Fibroblast of upper back skin (primary cell): ENCODE measurements at regions not wholly inside any gene's neighbourhood (a gene's known extent, or its start where the extent isn't known, plus 50 kb on each side); places are given as distances from the start of the nearest gene placed in this dataset.

Experiments used
- DNase-seq: peaks from one replicate; pipeline ENCODE4 v3.0.0-alpha.2; 2013

GRCh38 chr6:23989885-23990533, 136.0 kb upstream of the NRSN1 start:
- no peak for DNase-seq

DNA sequence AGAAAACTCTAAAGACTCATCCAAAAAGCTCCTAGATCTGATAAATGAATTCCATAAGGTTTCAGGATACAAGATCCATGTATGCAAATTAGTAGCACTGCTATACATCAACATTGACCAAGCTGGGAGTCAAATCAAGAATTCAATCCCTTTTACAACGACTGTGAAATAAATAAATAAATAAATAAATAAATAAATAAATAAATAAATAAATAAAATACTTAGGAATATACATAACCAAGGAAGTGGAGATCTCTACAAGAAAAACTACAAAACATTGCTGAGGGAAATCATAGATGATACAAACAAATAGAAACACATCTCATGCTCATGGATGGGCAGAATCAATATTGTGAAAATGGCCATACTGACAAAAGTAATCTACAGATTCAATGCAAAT, 132.0 kb upstream of the NRSN1 start:
- DNase-seq = no peak

DNA sequence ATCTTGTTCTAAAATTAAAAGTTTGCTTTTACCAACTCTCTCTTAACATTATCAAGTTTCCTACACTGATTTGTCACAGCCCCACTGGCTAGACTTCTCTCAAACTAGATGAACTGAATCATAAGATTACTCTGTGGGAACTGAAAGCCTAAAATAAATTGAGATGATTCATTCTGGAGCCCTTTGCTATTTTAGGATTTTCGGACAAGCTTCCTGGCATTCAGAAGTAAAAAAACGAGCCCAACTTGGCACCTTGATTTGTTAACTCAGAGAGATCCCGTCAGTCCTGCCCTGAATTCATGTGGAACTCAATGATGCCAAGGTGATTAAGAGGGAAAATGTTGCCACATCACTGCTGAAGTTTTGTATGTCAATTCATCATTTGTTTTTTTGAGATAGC, 122.0 kb upstream of the NRSN1 start:
- peak; percentile 47 for DNase-seq

DNA sequence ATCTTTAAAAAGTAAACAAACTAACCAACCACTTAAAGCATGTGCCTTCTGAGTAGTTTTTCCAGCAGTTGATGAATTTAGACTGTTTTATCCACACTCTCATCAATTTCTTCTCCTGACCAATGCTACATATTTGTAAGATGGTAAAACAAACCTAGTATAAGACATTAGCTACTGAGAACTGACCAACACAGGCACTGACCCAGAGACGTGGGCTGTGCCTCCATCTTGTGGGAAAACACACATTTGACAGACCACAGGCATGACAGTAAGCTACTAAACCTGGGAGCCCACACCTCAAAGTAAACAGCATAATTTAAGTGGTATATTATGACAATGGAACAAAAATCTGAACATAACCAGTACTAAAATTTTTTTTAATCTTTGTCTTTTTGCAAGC, 121.4 kb upstream of the NRSN1 start:
- DNase-seq = peak; percentile 16

DNA sequence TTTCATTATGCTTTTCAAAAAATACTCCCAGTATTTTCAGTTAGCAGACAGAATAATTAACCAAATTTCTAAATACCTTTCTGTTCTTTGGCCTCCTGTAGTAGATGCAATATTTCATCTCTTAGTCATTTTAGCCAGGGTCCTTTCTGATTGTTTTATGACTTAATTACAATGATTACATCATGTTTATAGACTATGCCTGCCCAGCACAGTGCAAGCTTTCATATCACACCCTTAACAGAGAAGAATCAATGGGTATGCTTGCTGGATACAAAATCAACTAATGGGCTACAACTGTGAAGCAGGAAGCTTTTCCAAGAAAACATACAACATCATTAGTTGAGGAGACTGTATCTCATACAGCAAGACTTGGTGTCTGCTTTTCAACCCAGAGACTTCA, 119.8 kb upstream of the NRSN1 start:
- no peak for DNase-seq

GRCh38 chr6:24009319-24009718, 116.7 kb upstream of the NRSN1 start:
- no peak for DNase-seq

- no peak for DNase-seq
These were observed 115.9 kb upstream of the NRSN1 start for GRCh38 chr6:24010133-24010532.

DNA sequence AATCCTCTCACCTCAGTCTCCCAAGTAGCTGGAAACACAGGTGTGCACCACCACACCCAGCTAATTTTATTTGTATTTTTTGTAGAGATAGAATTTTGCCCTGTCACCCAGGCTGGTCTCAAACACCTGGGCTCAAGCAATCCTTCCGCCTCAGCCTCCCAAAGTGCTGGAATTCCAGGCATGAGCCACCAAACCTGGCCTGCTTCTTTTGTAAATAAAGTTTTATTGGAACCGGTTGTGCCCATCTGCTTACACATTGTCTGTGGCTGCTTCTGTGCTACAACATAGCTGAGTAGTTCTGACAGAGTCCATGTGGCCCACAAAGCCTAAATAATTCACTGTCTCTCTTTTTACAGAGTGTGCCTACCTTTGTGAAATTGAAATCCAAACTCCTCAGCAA, 109.7 kb upstream of the NRSN1 start:
- DNase-seq = no peak

DNA sequence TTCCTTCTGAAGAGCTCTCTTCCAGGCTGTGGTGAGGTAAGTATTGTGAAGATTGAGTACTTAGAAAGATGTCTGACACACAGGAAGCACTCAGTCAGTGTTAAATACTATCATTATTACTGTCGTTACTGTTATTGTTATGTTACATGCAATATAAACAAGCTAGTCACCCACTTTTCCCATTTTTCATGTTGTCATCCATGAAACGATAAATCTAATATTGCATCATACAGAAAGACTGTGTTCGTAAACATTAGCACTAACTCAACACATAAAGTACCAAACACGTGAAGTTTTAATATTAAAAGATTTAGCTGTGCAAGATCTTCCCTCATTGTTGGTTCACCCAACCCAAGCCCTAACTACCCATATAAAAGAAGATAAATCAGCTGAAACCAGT, 109.2 kb upstream of the NRSN1 start:
- DNase-seq = no peak

GRCh38 chr6:24019393-24019792, 106.6 kb upstream of the NRSN1 start:
- no peak for DNase-seq

DNA sequence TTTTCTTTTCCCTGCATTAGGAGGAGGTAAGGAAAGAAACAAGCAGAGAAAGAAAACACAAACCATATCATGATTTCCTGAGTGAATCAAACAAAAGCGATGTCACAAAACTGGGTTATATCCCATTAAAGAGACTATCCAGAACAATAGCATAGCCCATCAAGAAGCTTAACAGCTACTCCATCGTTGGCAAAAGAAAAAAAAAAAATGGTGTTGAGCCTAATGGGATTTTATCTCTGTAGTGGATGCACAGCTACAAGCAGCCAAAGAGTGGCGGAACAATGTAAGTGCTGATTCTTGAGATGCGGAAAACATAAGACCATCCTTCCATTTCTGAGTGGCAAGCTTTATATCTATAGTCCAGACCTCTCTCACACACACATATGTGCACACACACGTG, 106.2 kb upstream of the NRSN1 start:
- DNase-seq = no peak

- DNase-seq = no peak
These were observed 100.0 kb upstream of the NRSN1 start for GRCh38 chr6:24026050-24026449.

GRCh38 chr6:24031496-24031895, 94.5 kb upstream of the NRSN1 start:
- DNase-seq = no peak

- DNase-seq = no peak
These were observed 92.9 kb upstream of the NRSN1 start for GRCh38 chr6:24032896-24033688.

- no peak for DNase-seq
These were observed 82.2 kb upstream of the NRSN1 start for GRCh38 chr6:24043848-24044247.

- DNase-seq = no peak
These were observed 73.9 kb upstream of the NRSN1 start for GRCh38 chr6:24051942-24052589.

GRCh38 chr6:24052590-24052961, 73.4 kb upstream of the NRSN1 start:
- DNase-seq = no peak

GRCh38 chr6:24053057-24053456, 73.0 kb upstream of the NRSN1 start:
- no peak for DNase-seq

DNA sequence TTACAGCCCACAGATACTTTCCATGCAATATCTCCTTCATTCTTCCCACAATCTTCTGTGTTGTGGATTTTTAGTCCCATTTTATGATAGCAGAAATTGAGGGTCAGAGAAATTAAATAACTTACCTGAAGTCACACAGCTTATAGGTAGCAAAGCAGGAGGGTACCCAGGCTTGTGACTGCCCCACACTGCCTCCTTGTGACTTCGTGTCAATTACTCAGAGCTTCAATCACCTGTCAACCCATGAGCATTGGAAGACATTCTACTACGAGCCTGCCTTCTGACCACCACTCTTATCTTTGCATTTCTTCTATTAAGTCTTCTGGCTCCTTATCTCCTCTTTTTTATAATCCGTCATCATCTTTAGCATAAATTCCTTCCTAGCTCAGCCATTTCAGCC, 71.6 kb upstream of the NRSN1 start:
- DNase-seq = no peak

GRCh38 chr6:24056567-24056966, 69.4 kb upstream of the NRSN1 start:
- no peak for DNase-seq

- DNase-seq = no peak
These were observed 69.0 kb upstream of the NRSN1 start for GRCh38 chr6:24057030-24057429.

DNA sequence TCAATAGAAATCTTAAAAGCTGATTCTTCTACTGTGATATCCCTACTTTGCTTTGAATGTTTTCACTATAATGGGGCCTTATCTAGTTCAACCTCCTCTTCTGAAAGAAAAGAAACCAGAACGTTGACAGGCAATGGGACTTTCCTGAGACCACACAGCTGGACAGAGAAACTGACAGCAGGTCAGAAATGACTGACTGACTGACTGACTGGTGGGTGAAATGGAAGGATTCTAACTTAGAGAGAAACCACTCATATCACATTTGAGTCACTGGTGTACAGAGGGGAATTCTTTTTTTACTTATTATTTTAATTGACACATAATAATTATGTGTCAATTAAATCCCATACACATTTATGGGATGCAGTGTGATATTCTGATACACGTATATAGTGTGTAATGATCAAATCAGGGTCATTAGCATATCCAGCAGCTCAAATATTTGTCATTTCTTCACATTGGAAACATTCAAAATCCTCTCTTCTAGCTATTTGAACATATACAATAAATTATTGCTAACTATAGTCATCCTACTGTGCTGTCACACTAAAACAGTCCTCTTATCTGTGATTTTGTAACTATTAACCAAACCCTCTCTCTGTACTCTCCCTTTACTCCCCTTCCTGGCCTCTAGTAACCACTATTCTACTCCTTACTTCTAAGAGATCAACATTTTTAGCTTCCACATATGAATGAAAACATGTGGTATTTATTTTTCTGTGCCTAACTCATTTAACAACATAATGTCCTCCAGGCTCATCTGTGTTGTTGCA, 64.8 kb upstream of the NRSN1 start:
- DNase-seq = no peak

- peak; percentile 3 for DNase-seq
These were observed 61.9 kb upstream of the NRSN1 start for GRCh38 chr6:24064106-24064505.

DNA sequence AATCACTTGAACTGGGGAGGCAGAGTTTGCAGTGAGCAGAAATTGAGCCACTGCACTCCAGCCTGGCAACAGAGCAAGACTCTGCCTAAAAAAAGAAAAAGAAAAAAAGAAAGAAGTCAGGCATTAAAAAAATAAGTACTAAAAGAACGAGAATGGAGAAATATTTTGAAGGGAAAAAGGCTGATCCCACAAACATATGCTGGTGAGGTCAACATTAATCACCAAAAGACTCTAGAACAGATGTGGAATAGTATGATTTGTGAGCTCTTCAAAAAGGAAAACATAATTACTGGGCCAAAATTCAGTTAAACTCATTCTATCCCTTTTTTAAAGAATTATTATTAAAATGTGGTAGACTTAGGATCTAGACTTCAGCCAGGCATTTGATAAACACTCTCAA, 61.2 kb upstream of the NRSN1 start:
- no peak for DNase-seq
